NCI-H187 treated with DMSO at 0.1 percent for 48 hours (cell line): ENCODE measurements at regions not wholly inside any gene's neighbourhood (a gene's known extent, or its start where the extent isn't known, plus 50 kb on each side); places are given as distances from the start of the nearest gene placed in this dataset.

ENCODE experiments used
- DNase-seq: peaks from one replicate; lab custom pipeline; 2025; lab: John Stamatoyannopoulos, UW

DNA sequence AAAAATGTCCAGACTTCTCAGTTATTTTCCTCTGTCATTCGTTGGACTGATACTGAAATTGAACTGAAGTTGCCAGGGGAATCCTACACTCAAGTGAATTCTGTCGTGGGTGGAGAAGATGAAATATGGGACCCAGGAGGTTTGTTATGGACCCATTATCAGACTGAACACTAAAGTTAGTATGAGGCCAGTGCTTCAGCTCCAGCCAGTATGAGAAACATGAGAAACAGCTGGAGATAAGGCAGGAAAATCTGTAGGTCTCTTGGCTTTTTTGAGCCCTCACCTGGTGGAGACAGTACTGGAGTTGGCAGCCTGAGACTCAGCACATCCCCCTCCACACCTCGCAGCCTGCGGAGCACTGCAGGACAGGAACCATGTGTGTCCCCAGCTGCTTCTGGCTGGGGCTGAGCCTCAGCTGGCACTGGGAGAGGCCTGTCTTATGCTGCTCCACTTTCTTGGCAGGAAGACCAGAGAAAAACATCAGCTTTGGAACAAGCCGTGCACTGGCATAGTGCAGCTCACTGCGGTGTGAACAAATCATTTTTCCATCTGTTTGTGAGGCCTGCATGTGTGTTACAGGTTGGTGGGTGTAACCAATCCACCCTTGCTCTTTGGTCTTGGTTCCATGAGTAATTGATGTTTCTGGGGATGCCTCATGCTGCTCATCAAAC is 641.0 kb downstream of the FGF9 start:
- no peak for DNase-seq

DNA sequence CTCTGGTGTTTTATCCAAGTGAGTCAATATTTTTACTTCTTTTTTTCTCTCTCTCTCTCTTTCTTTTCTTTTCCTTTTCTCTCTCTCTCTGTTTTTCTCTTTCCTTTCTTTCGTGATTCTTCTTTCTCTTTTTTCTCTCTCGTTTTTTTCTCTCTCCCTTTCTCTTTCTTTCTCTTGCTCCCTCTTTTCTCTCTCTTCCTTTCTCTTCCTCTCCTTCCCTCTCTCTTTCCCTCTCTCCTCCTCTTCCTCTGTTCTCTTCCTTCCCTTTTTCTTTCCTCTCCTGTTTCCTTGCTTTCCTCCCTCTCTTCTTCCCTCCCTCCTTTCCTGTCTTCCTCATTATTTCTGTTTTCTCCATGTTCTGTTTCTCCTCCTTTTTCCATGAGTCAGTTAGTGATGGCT is 641.5 kb downstream of the FGF9 start:
- DNase-seq, result no peak

DNA sequence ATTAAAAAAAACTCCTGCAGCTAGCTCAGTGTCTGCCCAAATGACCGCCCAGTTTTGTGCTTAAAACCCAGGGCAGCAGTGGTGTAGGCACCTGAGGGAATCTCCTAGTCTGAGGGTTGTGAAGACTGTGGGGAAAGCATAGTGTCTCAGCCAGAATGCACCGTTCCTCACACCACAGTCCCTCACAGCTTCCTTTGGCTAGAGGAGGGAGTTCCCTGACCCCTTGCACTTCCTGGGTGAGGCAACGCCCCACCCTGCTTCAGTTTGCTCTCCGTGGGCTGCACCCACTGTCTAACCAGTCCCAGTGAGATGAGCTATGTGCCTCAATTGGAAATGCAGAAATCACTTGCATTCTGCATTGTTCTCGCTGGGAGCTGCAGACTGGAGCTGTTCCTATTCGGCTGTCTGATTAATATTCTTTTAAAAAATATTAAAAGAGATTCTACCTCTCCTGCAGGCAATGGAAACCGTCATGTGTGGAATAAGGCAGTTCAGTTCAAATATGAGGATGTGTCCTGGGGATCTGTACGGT is 645.7 kb downstream of the FGF9 start:
- no peak for DNase-seq

DNA sequence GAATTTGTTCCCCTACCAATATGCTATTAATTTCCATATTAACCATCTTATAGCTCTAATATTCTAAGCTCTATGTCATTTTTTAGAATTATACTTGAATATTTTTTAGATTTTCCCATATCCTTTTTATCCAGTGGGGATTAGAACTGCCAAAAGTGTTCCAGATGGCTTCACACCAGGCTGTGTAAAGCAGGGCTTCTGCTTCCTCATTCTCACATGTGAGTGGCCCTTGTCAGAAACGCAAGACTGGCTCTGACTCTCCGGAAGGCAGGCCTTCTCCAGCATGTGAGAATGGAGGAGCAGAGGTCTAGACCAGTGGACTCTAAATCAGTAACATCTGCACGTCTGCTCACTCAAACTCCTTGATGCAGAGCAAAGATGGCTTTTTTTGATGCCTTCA is 650.1 kb downstream of the FGF9 start:
- no peak for DNase-seq

DNA sequence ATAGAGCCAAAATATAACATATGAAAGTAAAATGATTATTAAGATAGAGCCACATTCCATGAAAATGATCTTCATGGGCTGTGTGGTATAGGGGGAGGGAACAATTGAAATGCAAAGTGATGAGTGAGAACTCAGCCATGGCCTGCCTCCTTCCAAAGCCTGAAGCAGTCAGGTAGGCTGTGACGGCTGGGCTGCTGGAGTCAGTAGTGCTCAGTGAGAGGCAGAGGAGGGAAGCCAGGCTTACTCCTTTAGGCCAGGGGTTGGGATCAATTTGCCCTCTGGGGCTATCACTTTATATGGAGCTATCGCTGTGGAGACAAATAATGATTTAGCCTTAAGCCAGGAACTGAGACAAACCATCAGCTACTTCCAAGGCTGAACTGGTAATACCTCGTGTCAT is 654.9 kb downstream of the FGF9 start:
- no peak for DNase-seq

DNA sequence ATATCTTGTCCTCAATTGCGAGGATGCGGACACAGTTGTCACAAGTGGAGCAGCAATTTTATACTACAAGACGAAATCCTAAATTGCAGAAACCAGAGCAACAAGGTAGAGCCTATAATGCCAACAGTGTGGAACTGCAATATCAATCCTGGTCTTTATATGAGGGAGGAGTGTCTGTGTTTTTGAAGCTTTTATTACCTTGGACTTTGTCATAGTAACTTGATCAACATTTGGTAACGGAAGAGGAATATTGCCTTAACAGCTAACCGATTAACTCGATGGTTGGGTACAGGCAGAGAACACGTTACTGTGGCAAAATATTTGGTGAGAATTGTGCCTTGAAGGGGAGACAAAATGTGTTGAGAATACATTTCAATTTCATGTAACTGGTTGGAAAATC is 661.5 kb downstream of the FGF9 start:
- no peak for DNase-seq

DNA sequence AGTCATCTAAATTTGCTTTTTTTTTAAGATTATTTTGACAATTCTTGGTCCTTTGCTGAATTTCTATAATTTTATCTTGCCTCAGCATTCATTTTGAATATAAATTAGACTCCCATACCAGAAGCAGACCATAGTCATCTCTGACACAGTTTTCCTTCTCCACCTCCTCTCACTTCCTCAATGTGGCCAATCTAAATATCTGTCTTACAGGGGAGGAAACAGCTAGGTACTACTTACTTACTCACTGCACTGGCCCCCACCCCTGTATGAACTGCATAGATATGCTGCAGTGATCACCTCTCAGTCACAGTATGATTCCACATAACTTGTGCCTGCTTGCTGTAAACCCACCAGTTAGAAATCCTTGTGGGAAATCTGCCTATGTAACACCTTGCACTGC is 665.6 kb downstream of the FGF9 start:
- no peak for DNase-seq

DNA sequence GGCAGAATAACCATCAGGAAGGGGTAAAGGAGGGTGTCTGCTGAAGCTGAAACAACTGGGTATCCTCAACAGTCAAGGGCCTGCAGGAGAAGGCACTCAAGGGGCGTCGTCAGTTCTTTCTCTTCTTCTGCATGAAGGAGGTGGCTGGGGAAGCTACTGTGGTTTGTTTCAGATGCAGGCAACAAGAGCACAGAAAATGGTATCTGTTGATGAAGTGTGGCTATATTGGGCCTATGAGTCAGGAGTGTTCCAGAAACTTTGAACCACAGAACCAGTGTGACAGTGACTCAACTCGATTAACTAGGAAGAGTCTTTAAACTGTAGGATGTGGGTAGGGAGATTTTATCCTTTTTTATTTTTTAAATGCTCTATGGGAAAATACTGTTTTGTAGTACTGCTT is 686.3 kb downstream of the FGF9 start:
- DNase-seq, result no peak

DNA sequence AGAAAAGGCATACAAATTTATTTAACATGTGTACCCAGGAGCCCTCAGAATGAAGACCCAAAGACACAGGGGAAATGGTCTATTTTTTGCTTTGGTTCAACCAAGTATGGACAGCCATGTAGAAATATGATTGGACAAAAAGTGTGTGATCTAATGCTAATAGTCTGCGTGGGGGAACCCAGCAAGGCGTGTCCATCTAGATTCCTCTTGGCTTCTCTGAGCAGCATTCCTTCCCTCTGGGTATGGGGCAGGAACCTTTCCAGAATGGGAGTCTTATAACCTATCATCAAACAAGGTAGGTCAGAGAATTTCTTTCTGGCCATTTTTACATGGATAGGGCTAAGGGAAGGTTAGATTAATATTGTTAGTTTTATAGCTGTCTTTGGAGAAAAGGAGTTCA is 698.2 kb downstream of the FGF9 start:
- DNase-seq, result no peak

DNA sequence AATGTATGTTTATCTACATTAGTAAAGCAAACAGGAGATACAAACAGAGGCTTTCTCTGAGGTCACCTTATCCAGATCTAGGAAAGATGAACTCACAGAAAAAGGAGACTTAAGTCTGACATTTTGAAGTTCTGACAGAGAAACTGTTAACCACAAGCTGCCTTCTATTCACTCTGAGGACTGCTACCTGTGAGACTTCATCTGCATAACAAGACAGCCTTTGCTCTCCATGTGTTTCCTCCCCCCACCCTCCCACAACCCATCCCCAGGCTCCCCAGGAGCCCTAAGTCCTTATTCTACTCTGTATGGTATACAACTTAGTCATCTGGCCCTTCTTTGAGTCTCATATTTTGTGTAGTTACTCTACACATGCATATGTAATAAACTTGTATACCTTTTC is 699.0 kb downstream of the FGF9 start:
- DNase-seq, result no peak

DNA sequence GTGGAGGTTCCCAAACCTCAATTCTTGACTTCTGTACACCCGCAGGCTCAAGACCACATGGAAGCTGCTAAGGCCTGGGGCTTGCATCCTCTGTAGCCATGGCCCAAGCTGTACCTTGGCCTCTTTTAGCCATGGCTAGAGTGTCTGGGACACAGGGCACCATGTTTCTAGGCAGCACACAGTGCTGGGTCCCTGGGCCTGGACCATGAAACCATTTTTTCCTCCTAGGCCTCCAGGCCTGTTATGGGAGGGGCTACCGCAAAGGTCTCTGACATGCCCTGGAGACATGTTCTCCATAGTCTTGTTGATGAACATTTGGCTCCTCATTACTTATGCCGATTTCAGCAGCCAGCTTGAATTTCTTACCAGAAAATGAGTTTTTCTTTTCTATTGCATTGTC is 701.4 kb downstream of the FGF9 start:
- no peak for DNase-seq

DNA sequence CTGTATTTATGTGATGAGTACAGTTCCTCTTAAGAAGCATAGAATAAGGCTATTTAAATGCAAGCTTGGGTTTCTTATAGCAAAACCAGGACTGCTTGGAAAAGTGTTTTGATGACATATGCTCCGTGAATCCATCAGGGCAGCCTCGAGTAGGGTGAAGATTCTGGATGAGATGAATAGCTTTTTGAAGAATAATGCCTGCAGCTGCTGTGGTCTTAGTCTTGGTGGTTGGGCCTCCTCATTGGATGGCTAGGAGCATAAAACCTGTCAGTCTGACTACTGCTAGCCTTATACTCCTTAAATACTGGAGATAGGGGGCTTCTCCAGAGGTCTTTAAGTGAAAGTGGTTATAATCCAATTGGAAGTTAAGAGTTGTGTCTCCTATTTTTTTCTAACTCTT is 704.3 kb downstream of the FGF9 start:
- no peak for DNase-seq

DNA sequence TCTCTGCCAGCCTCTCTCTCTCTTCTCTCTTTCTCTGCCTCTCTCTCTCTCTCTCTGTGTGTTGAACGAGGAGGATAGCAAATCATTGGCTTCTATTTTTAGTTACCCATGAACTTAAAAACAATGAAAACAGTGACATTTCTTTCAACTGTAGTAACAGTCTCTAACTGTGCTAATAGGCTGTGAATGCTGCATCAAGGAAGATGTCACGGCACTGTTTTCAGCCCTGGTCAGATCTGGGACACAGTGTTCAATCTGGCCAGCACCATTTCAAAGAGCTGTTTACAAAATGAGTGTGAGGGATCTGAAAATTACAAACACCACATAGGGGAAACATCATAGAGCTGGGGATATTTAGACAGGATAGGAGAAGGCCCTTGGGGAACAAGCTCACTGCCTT is 717.0 kb downstream of the FGF9 start:
- DNase-seq, result no peak

DNA sequence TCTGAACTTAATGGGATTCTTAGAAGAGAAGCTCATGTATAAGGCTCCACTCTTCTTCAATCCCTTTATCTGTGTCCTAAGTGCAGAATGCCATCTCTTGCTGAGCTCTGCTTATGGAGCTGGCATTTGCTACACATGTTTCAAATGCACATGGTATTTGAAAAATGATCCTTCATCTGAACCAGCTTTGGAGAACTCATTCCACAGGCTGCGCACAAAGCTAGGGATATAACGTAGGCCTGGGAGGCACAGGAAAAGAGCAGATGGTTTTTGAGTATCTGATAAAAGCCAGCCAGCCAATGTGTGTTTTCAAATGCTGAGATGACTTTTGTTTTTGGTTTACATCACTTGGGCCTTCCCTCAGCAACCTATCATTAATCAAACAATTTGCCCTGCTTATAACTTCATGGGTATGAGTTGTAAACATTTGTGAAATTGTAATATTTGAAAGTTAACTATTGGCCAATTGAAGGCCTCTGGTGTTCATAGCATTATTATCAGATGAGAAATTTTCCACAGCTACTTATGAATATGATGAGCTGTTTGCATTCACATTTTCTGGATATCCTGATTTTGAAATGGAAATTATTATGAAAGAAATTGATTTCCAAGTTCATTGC is 729.0 kb downstream of the FGF9 start:
- no peak for DNase-seq

DNA sequence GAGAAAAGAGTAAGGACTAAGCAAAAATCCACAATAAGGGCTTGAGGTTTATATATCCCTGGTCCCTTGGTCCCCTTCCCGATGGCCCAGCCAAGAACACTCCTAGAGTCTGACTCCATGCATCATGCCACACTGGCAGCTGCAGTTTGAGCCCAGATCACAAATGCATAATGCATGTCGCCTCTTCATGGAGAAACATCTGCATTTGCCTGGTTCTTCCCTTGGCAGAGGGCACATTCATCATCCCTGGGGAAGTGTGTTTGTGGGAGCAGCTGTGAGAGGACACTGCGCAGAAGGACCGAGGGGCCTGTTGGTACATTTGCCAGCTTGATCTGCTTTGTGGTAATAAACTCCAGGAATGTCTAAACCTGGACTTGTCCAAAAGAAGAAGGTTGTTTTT is 731.8 kb downstream of the FGF9 start:
- DNase-seq, result no peak

DNA sequence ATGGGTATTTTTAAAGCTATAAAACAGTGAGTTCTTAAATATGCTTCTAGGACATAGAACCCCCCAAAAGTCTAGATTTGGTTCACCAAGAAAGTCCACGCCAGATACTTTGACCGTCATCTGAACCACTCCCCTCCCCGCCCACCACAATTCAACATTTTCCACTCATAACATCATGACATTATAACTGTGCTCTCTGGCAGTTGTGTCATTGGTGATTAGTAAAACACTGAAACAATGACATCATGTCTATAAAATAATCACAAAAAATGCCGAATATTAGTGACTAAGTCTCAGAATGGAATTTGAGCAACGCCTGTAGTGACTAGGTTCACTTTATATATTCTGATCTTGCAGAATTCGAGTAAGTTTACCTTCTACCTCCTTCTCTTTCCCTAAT is 732.3 kb downstream of the FGF9 start:
- no peak for DNase-seq

DNA sequence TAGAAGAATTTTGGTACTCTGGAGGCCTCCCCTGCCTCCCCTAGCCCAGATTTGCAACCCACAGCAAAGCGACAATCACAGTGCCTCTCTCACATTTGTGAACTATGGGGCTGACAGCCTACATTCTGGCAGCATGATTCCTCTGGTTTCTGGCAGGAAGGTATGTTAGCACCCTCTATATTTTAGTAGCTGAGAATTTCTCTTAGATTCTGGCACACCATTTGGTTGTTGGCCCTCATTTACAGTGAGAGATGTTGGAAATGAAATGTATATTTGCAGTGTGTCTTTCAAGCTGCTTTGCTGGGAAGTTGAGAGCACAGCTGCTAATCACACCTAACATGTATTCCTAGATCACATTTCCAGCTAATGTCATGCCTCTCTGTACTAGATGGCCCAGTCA is 735.0 kb downstream of the FGF9 start:
- no peak for DNase-seq

DNA sequence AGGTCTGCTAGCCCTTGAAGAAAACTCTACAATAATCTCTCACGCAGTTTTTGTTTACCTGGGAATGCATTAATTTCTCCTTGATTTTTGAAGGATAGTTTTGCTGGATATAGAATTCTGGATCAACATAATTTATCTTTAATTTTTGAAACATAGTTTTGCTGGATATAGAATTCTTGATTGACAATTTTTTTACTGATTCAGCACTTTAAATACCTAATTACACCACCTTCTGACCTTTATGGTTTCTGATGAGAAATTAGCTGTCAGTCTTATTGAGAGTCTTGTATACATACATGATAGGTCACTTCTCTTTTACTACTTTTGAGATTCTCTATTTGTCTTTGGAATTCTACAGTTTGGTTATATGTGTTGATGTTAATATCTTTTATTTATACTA is 741.6 kb downstream of the FGF9 start:
- no peak for DNase-seq

DNA sequence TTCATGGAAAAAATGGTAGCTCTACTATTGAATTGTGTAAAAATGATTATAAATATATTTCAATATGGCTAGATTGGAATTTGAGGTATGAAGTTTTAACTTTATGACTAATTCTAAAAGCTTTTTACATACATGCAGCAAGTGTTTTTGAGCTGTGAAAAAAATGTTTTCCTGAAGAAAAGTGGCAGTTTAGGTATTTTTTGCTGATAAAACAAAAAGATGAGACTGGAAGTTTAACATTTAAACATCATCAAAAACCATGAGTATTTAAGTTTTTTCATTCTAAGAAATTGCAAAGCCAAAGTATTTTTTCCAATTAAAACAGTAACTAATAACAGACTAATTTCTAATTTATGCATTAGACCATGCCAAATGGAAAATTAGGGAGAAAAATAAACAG is 751.1 kb downstream of the FGF9 start:
- DNase-seq, result no peak

DNA sequence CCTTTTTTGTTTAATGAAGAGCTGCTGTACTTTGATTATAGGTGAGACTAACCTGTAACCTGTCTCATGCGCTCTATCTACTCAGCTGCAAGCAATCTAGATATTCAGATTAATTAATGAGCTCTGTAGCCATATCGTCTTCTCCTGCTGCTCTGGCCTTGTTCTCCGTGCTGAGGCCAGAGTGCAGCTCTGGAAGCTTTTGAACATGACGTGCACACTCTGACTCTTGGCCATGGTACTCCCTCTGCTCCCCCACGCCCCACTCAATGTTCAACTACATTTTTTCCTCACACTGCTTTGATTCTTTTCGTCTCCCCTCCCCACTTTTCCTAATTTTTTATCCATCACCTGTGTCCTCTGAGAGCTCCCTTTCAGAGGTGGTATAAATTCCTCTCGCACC is 751.8 kb downstream of the FGF9 start:
- DNase-seq, result no peak

DNA sequence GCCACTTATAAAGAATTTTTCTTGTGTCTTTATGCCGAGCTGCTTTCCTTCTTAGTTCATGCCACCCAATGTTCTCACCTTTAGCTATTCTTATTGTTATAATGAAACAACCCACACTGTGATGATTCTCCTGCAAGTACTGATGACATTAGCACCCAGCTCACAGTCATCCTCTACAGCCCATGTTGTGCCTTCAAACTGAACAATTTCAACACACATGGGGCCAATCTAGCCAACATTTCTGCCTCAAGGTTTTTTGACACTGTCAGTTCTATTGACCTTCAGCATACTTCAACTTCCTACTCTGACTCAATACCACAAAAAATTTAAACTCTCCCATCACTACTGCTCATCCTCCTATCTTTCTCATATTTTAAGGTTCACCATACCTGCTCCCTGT is 752.4 kb downstream of the FGF9 start:
- no peak for DNase-seq

DNA sequence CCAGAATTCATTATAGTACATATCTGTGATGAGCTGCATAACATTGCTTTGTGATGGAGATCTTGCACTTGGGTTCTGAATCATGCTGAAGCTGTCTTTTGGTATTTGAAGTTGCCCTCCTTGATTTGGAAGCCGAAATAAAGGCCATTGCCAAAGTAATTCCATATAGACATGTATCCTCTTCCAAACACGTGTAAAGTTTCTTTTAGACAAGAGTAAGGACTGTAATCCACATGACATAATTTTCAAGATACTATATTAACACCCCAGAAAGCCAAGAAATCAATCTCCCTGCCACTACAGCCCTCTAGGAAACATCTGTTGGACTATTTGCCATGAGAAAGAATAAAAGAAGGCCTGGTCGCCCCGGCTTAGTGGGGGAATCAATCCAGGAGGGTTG is 754.2 kb downstream of the FGF9 start:
- DNase-seq, result no peak

DNA sequence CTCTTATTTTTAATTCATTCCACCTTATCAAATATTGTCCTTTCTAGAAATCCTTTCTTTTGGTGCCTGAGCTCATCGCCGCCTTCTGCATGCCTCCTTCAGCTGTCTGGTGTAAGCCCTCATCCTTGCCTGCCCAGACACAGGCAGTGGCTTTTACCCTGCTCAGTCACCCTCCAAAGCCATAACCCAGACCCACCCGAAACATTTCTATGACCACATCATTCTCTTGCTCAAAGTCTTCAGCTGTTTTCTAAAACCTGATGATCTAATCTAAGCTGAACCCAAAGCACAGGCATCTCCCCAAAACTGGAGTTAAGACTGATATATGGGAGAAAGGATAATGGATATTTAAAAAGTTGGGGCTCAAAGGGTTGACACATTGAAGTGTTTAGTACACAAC is 753.7 kb upstream of the SGCG start:
- no peak for DNase-seq

DNA sequence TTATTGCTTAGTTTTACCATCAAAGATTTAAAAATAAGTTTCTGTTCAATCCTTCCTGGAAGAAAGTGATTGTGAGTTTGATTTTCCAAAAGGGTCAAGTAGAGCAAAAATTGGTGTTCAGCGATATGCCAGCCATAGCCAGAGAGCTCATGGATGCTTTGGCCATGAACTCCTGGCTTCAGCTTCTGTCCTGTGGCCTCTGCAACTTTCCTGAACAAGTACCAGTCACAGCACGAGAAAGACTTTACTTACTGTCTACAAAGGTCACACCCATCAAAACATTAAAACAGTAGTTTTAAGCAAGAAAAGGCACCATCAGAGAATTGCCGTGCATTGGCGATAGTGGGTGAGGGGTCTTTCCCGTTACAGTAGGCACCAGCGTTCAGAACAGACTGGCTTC is 753.0 kb upstream of the SGCG start:
- no peak for DNase-seq
